MCF 10A (cell line): ENCODE measurements at regions not wholly inside any gene's neighbourhood (a gene's known extent, or its start where the extent isn't known, plus 50 kb on each side); places are given as distances from the start of the nearest gene placed in this dataset.

Experiments
- BruUV-seq: library from RNA; stranded (reverse); fragments of 400-500 nt; replicated peaks from 2 replicates; lab custom pipeline; 2021; lab: Mats Ljungman, UMichigan
- CTCF ChIA-PET: fragments of 300-600 bp; sonication (Branson Sonifier 250); formaldehyde crosslinking; extraction: SDS; loops from one replicate; lab custom pipeline; 2021; ENCODE audit warnings: antibody characterized with exemption, inconsistent platforms; lab: Yijun Ruan, JAX
- POLR2A ChIA-PET: fragments of 300-600, 350-650 bp; sonication (Branson Sonifier 250); formaldehyde crosslinking; extraction: SDS; loops from one replicate; lab custom pipeline; 2020; ENCODE audit warnings: antibody characterized with exemption, inconsistent platforms; lab: Yijun Ruan, JAX
- DNase-seq: peaks from one replicate; pipeline ENCODE4 v3.0.0-alpha.2; 2018; ENCODE audit not compliant: unreplicated experiment
- H3K27ac Mint-ChIP-seq: one replicate; pipeline ENCODE4 v1.8.0; 2022; ENCODE audit warnings: mild to moderate bottlenecking, low read depth, mixed read lengths; ENCODE audit not compliant: unreplicated experiment
- H3K27me3 Mint-ChIP-seq: one replicate; pipeline ENCODE4 v1.8.0; 2022; ENCODE audit warnings: mixed read lengths; ENCODE audit not compliant: insufficient read depth, unreplicated experiment
- H3K36me3 Mint-ChIP-seq: one replicate; pipeline ENCODE4 v1.8.0; 2022; ENCODE audit warnings: mild to moderate bottlenecking, moderate library complexity, mixed read lengths; ENCODE audit not compliant: insufficient read depth, unreplicated experiment
- H3K4me1 Mint-ChIP-seq: one replicate; pipeline ENCODE4 v1.8.0; 2022; ENCODE audit warnings: mixed read lengths; ENCODE audit not compliant: insufficient read depth, unreplicated experiment
- H3K4me3 Mint-ChIP-seq: one replicate; pipeline ENCODE4 v1.8.0; 2022; ENCODE audit warnings: mild to moderate bottlenecking, moderate library complexity, mixed read lengths; ENCODE audit not compliant: unreplicated experiment
- H3K9me3 Mint-ChIP-seq: one replicate; pipeline ENCODE4 v1.8.0; 2022; ENCODE audit warnings: mixed read lengths; ENCODE audit not compliant: unreplicated experiment
- intact Hi-C: fragments of 100-400 bp; cut with micrococcal nuclease; formaldehyde crosslinking; loops from 2 replicates; pipeline ENCODE4 v1.14.1; 2022
- TF ChIP-seq, protein P1 (sequence below): fragments of 200-600 bp; IDR thresholded peaks from one replicate; pipeline ENCODE4 v1.8.0; 2022; ENCODE audit warnings: antibody characterized with exemption, mild to moderate bottlenecking; ENCODE audit not compliant: unreplicated experiment

DNA sequence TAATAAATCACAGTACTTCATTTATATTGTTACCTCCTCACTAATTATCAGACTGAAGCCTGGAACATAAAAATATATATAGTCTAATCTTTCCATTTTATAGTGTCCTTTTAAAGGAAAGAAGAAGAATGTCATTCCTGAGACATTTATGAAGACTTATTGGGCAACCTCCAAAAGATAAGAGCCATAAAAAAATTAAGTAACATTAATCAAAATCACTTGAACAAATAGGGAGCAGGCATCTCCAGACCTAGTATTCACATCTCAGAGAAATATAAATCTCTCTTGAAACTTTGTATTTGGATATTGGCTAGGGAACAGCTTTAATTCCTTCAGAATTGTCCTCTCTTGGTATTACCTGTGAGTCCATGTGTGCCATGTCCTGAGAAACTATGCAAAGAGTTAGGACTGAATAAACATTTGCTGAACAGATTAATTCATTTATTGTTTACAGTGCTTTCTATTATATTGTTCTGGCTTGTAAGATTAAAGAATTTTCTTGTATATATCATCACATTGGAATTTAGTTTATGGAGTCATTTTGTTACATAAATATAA lies 530.5 kb upstream of the LRRC4C start:
- POLR2A ChIA-PET: no interaction called here
- DNase-seq: no peak
- Mint-ChIP-seq H3K4me3 (no peak overlapping the region), H3K36me3 (no peaks in the 10 kb centered on the region), H3K4me1 (no peaks in the 10 kb centered on the region), H3K9me3 (no peaks in the 10 kb centered on the region), H3K27ac (no peak overlapping the region), H3K27me3 (no peaks in the 10 kb centered on the region)
- TF ChIP-seq, protein P1, sequence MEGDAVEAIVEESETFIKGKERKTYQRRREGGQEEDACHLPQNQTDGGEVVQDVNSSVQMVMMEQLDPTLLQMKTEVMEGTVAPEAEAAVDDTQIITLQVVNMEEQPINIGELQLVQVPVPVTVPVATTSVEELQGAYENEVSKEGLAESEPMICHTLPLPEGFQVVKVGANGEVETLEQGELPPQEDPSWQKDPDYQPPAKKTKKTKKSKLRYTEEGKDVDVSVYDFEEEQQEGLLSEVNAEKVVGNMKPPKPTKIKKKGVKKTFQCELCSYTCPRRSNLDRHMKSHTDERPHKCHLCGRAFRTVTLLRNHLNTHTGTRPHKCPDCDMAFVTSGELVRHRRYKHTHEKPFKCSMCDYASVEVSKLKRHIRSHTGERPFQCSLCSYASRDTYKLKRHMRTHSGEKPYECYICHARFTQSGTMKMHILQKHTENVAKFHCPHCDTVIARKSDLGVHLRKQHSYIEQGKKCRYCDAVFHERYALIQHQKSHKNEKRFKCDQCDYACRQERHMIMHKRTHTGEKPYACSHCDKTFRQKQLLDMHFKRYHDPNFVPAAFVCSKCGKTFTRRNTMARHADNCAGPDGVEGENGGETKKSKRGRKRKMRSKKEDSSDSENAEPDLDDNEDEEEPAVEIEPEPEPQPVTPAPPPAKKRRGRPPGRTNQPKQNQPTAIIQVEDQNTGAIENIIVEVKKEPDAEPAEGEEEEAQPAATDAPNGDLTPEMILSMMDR: no peak
- intact Hi-C loops: no loop called here
- BruUV-seq: no TSS peak
- CTCF ChIA-PET: interaction anchor here (1.0 kb wide), 1 partner anchor 1293 kb away, joined by 3 read pairs; no protein-coding TSS in a partner anchor

DNA sequence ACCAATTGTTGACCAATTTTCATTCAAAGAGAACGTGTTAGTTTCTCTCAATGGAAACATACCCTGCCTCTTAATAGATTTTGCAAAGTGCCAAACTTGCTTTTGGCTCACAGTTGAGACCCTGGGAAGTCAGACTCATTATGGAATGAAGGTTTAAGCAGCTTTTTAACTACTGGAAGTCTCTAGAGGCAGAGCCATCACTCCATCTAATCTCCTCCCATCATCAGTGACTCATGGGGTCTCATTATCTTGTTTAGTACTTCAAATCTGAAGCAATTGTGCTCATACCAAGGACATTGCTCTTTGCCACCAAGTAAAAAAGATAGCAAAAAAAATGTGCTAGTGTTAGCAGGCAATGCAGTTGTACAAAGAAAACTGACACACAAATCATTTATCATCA lies 537.1 kb upstream of the LRRC4C start:
- H3K4me1 Mint-ChIP-seq: no peaks in the 10 kb centered on the region
- TF ChIP-seq, protein P1: no peak
- no peak overlapping the region for H3K27ac Mint-ChIP-seq
- ChIA-PET CTCF (no interaction called here), POLR2A (no interaction called here)
- no peak overlapping the region for H3K4me3 Mint-ChIP-seq
- H3K36me3 Mint-ChIP-seq: no peaks in the 10 kb centered on the region
- H3K27me3 Mint-ChIP-seq: no peaks in the 10 kb centered on the region
- H3K9me3 Mint-ChIP-seq: no peaks in the 10 kb centered on the region
- no peak for DNase-seq
- intact Hi-C loops: no loop called here
- BruUV-seq: no TSS peak

DNA sequence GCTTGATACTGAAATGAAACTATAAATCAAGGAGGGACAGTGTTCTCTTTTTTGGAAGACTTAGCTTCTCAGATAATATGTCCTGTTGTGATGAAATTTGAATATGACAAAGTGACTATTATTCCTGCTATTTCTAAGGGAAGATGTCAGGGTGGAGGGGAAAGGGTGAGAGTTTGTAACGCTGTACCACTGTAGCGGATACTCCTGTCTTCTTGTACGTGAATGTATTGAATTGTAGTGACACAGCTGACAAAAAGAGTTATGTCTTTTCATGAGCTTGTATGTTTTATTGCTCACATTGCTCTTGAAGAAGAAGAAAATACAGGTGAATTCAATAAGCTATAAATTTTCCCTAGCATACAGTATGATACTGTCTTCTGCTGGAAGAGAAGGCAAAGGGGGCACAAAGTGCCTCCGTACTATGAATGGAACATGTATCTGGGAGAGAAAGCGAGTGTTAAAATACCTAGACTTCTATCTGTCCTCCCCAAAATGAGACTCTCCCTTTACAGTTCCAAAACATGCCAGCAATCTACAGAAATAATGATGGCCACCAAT lies 538.5 kb upstream of the LRRC4C start:
- POLR2A ChIA-PET: no interaction called here
- intact Hi-C loops: no loop called here
- H3K4me1 Mint-ChIP-seq: no peaks in the 10 kb centered on the region
- no peak overlapping the region for H3K4me3 Mint-ChIP-seq
- H3K27ac Mint-ChIP-seq: no peak overlapping the region
- CTCF ChIA-PET: no interaction called here
- H3K27me3 Mint-ChIP-seq: no peaks in the 10 kb centered on the region
- no peak for DNase-seq
- BruUV-seq: no TSS peak
- TF ChIP-seq, protein P1: no peak
- H3K36me3 Mint-ChIP-seq: no peaks in the 10 kb centered on the region
- H3K9me3 Mint-ChIP-seq: no peaks in the 10 kb centered on the region

DNA sequence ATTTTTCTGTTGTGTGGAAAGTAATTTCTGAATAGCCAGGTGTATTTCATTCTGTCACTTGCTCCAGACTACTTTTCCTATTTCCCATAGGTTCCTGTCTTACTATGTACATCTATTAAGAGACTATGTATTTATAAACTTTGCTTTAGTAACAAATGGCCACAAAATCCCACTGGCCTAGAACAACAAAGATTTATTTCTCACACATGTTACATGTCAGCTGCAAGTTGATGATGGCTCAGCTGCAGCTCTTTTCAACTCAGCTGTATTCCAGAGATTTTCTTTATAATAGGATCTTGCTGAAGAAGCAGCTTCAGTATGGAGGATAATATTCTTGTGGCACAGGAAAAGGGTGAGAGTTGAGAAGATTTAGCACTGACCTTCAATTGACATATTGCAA lies 539.6 kb upstream of the LRRC4C start:
- BruUV-seq: no TSS peak
- POLR2A ChIA-PET: no interaction called here
- no peaks in the 10 kb centered on the region for H3K4me1 Mint-ChIP-seq

More for the DNA sequence above, 539.6 kb upstream of the LRRC4C start:
- Mint-ChIP-seq H3K27ac (no peak overlapping the region), H3K36me3 (no peaks in the 10 kb centered on the region), H3K27me3 (no peaks in the 10 kb centered on the region), H3K9me3 (no peaks in the 10 kb centered on the region), H3K4me3 (no peak overlapping the region)
- TF ChIP-seq, protein P1: no peak
- no peak for DNase-seq
- intact Hi-C loops: no loop called here
- CTCF ChIA-PET: no interaction called here
